Natural killer cell (primary cell): ENCODE measurements at regions not wholly inside any gene's neighbourhood (a gene's known extent, or its start where the extent isn't known, plus 50 kb on each side); places are given as distances from the start of the nearest gene placed in this dataset.

ENCODE experiments used
- ATAC-seq, 3 donors: fragments of 150-1000 bp in 2 of 3; fragments of 200-7000 bp in 1 of 3; cut with Tn5 transposase; 1 replicate in 1 of 3; 2 replicates in 2 of 3; pipeline ENCODE4 v1.10.0; 2021; ENCODE audit warnings: mild to moderate bottlenecking in 2 of 3, moderate library complexity in 2 of 3
- DNase-seq, 2 donors: peaks; one replicate each; pipeline versions ENCODE4 v3.0.0 to v3.0.0-alpha.2; 2013 to 2021; ENCODE audit warnings: mixed read lengths in 1 of 2
- H3K27ac ChIP-seq: one replicate; pipeline ENCODE4 v1.5.1; 2013; ENCODE audit warnings: mild to moderate bottlenecking, low read length
- H3K27me3 ChIP-seq: one replicate; pipeline ENCODE4 v1.6.1; 2013; ENCODE audit warnings: low read length; ENCODE audit not compliant: control insufficient read depth, insufficient read depth
- H3K36me3 ChIP-seq: one replicate; pipeline ENCODE4 v1.6.1; 2013; ENCODE audit warnings: low read length; ENCODE audit not compliant: control insufficient read depth, insufficient read depth
- H3K4me1 ChIP-seq: one replicate; pipeline ENCODE4 v1.6.1; 2013; ENCODE audit warnings: low read length; ENCODE audit not compliant: control insufficient read depth, insufficient read depth
- H3K4me3 ChIP-seq: one replicate; pipeline ENCODE4 v1.5.1; 2013; ENCODE audit warnings: low read length
- H3K9me3 ChIP-seq: one replicate; pipeline ENCODE4 v1.6.1; 2013; ENCODE audit warnings: low read length; ENCODE audit not compliant: control insufficient read depth, insufficient read depth
- H3K27ac Mint-ChIP-seq, 2 donors: one replicate each; pipeline ENCODE4 v1.8.0; 2022; ENCODE audit warnings: mild to moderate bottlenecking in 2 of 2, mixed read lengths in 2 of 2, moderate library complexity in 1 of 2
- H3K27me3 Mint-ChIP-seq, 2 donors: one replicate each; pipeline ENCODE4 v1.8.0; 2022; ENCODE audit warnings: low read depth in 2 of 2, mixed read lengths in 2 of 2
- H3K36me3 Mint-ChIP-seq: one replicate; pipeline ENCODE4 v1.8.0; 2022; ENCODE audit warnings: mixed read lengths
- H3K4me1 Mint-ChIP-seq, 2 donors: one replicate each; pipeline ENCODE4 v1.8.0; 2022; ENCODE audit warnings: mixed read lengths in 2 of 2
- H3K4me3 Mint-ChIP-seq: one replicate; pipeline ENCODE4 v1.8.0; 2022; ENCODE audit warnings: mild to moderate bottlenecking, moderate library complexity, mixed read lengths
- H3K9me3 Mint-ChIP-seq, 2 donors: one replicate each; pipeline ENCODE4 v1.8.0; 2022; ENCODE audit warnings: mixed read lengths in 2 of 2
- WGBS: methylation state at CpG from one replicate; pipeline ENCODE4 v1.1.7; 2013; ENCODE audit warnings: missing lambda C conversion rate; ENCODE audit not compliant: insufficient coverage; 5-methylcytosine and 5-hydroxymethylcytosine counted together
- intact Hi-C: fragments of 100-400 bp; cut with micrococcal nuclease; formaldehyde crosslinking; loops from one replicate; pipeline ENCODE4 v1.14.2; 2022
- TF ChIP-seq, protein P1 (sequence below): fragments of 200-600 bp; IDR thresholded peaks from one replicate; pipeline ENCODE4 v1.8.0; 2022; ENCODE audit warnings: antibody characterized with exemption

DNA sequence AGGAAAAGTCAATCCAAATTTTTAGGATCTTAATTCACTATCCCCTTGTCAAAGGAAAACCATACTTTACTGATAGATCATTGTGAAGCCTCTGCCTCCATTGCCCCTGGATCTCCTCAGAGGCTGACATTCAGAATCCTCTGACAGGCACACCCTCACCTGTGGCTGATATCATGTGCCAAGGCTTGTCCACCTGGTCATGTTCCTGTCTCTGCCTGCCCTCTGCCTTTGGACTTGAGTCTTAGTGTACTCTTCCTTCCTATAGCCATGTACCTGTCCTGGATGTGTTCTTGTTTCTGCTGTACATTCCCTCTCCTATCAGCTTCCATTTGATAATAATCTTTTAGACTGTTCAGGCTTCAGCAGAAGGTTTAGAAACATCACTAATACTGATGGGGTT lies 179.4 kb downstream of the TNFSF13B start:
- H3K36me3 ChIP-seq: no peaks in the 10 kb centered on the region
- intact Hi-C loops: no loop called here
- H3K9me3 ChIP-seq: no peaks in the 10 kb centered on the region
- ATAC-seq (no peak), DNase-seq (no peak)
- H3K4me1 Mint-ChIP-seq: no peaks in the 10 kb centered on the region
- H3K27ac ChIP-seq: no peak overlapping the region
- no peaks in the 10 kb centered on the region for H3K27me3 Mint-ChIP-seq
- no peak overlapping the region for H3K4me3 Mint-ChIP-seq
- no peak overlapping the region for H3K27ac Mint-ChIP-seq
- no peaks in the 10 kb centered on the region for H3K27me3 ChIP-seq
- peaks cover 7 to 9% of the 10 kb centered on the region in 2 donors for H3K9me3 Mint-ChIP-seq
- no peak overlapping the region for H3K4me3 ChIP-seq
- no peaks in the 10 kb centered on the region for H3K36me3 Mint-ChIP-seq
- no peaks in the 10 kb centered on the region for H3K4me1 ChIP-seq
- TF ChIP-seq, protein P1, sequence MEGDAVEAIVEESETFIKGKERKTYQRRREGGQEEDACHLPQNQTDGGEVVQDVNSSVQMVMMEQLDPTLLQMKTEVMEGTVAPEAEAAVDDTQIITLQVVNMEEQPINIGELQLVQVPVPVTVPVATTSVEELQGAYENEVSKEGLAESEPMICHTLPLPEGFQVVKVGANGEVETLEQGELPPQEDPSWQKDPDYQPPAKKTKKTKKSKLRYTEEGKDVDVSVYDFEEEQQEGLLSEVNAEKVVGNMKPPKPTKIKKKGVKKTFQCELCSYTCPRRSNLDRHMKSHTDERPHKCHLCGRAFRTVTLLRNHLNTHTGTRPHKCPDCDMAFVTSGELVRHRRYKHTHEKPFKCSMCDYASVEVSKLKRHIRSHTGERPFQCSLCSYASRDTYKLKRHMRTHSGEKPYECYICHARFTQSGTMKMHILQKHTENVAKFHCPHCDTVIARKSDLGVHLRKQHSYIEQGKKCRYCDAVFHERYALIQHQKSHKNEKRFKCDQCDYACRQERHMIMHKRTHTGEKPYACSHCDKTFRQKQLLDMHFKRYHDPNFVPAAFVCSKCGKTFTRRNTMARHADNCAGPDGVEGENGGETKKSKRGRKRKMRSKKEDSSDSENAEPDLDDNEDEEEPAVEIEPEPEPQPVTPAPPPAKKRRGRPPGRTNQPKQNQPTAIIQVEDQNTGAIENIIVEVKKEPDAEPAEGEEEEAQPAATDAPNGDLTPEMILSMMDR: no peak

DNA sequence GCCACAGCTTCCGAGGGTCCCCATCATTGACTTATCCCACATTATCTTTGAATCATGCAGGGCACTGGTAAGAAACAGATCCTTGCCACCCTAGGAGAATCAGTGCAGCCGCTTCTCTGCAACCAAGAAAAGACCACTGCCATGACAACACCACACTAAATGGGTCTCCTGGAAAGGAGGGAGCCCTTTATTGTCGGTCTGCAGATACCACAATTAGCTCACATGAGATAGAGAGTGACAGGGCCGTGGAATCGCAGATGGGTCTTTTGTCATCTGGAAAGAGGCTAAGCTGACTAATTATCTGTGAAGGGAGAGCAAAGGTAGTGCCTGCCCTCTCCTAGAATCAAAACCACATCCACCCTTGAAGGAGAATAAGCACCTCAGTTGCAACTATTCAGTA lies 178.3 kb upstream of the MYO16 start:
- Mint-ChIP-seq H3K4me3 (no peak overlapping the region), H3K36me3 (no peaks in the 10 kb centered on the region), H3K27me3 (no peaks in the 10 kb centered on the region), H3K4me1 (no peaks in the 10 kb centered on the region), H3K27ac (no peak overlapping the region), H3K9me3 (peaks cover 10 to 12% of the 10 kb centered on the region in 2 donors)
- Histone ChIP-seq H3K36me3 (no peaks in the 10 kb centered on the region), H3K27me3 (no peaks in the 10 kb centered on the region), H3K9me3 (no peaks in the 10 kb centered on the region), H3K4me3 (no peak overlapping the region), H3K4me1 (no peaks in the 10 kb centered on the region), H3K27ac (no peak overlapping the region)
- ATAC-seq (no peak), DNase-seq (no peak)
- WGBS: 93% methylated on average over 5 of the region's 5 CpGs
- intact Hi-C loops: no loop called here
- TF ChIP-seq, protein P1: no peak

DNA sequence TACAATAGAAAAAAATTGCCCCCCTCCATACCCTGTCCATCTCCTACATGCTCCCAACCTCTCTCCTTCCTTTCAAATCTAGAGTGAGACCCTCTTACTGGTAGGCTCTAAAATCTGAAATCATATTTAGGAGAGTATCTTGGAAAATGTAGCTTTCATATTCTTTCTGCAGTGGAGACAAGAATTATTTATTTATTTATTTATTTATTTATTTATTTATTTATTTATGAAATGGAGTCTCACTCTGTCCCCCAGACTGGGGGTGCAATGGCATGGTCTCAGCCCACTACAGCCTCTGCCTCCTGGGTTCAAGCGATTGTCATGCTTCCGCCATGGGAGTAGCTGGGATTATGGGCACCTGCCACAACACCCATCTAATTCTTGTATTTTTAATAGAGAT lies 174.1 kb upstream of the MYO16 start:
- DNase-seq (no peak), ATAC-seq (no peak)
- no peaks in the 10 kb centered on the region for H3K9me3 ChIP-seq
- H3K4me3 ChIP-seq: no peak overlapping the region
- intact Hi-C loops: no loop called here
- H3K4me1 ChIP-seq: no peaks in the 10 kb centered on the region
- no peaks in the 10 kb centered on the region for H3K36me3 Mint-ChIP-seq
- peaks cover 10% of the 10 kb centered on the region in 2 donors for H3K9me3 Mint-ChIP-seq
- H3K27ac Mint-ChIP-seq: no peak overlapping the region
- H3K27me3 ChIP-seq: no peaks in the 10 kb centered on the region
- TF ChIP-seq, protein P1: no peak
- H3K4me1 Mint-ChIP-seq: no peaks in the 10 kb centered on the region
- WGBS: 86% methylated on average over 2 of the region's 2 CpGs
- H3K4me3 Mint-ChIP-seq: no peak overlapping the region
- no peaks in the 10 kb centered on the region for H3K27me3 Mint-ChIP-seq
- H3K36me3 ChIP-seq: no peaks in the 10 kb centered on the region
- no peak overlapping the region for H3K27ac ChIP-seq

DNA sequence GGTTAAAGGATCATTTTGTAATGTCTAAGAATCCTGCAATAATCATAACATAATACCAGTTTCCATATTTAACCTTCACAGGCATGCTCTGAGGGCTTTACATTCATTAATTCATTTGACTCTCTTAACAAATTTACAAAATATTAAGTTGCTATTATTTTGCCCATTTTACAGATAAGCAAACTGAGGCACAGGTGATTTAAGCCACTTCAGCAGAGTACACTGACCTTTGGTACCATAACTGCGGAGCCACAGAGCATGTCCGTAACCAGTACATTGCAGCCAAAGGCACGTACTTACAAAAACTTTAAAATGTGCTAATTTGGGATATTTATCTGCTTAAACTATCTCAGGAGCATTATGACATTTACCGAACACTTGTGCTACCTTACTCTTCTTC lies 169.4 kb upstream of the MYO16 start:
- H3K27me3 Mint-ChIP-seq: no peaks in the 10 kb centered on the region
- Histone ChIP-seq H3K9me3 (no peaks in the 10 kb centered on the region), H3K27ac (no peak overlapping the region), H3K4me3 (no peak overlapping the region), H3K4me1 (no peaks in the 10 kb centered on the region), H3K27me3 (no peaks in the 10 kb centered on the region), H3K36me3 (no peaks in the 10 kb centered on the region)
- peaks cover 8 to 9% of the 10 kb centered on the region in 2 donors for H3K9me3 Mint-ChIP-seq
- TF ChIP-seq, protein P1: no peak
- no peaks in the 10 kb centered on the region for H3K36me3 Mint-ChIP-seq
- no peak overlapping the region for H3K4me3 Mint-ChIP-seq
- H3K4me1 Mint-ChIP-seq: no peaks in the 10 kb centered on the region
- DNase-seq: no peak
- H3K27ac Mint-ChIP-seq: no peak overlapping the region
- no peak for ATAC-seq
- intact Hi-C loops: no loop called here
- 91% methylated on average over 4 of the region's 4 CpGs for WGBS
